Endothelial cell (in vitro differentiated cells): ENCODE measurements at regions not wholly inside any gene's neighbourhood (a gene's known extent, or its start where the extent isn't known, plus 50 kb on each side); places are given as distances from the start of the nearest gene placed in this dataset.

Experiments used
- DNase-seq: peaks from one replicate; pipeline ENCODE4 v3.0.0; 2021; ENCODE audit warnings: low spot score
- H3K27ac Mint-ChIP-seq: one replicate; pipeline ENCODE4 v1.8.0; 2021; ENCODE audit warnings: mixed read lengths, inconsistent platforms; ENCODE audit not compliant: unreplicated experiment
- H3K27me3 Mint-ChIP-seq: one replicate; pipeline ENCODE4 v1.8.0; 2021; ENCODE audit warnings: mild to moderate bottlenecking, moderate library complexity, mixed read lengths, inconsistent platforms; ENCODE audit not compliant: unreplicated experiment
- H3K36me3 Mint-ChIP-seq: one replicate; pipeline ENCODE4 v1.8.0; 2021; ENCODE audit warnings: mild to moderate bottlenecking, low read depth, mixed read lengths, inconsistent platforms; ENCODE audit not compliant: unreplicated experiment
- H3K4me1 Mint-ChIP-seq: one replicate; pipeline ENCODE4 v1.8.0; 2021; ENCODE audit warnings: mild to moderate bottlenecking, mixed read lengths, inconsistent platforms; ENCODE audit not compliant: unreplicated experiment
- H3K4me3 Mint-ChIP-seq: one replicate; pipeline ENCODE4 v1.8.0; 2021; ENCODE audit warnings: mild to moderate bottlenecking, mixed read lengths, inconsistent platforms; ENCODE audit not compliant: unreplicated experiment
- H3K9me3 Mint-ChIP-seq: one replicate; pipeline ENCODE4 v1.8.0; 2021; ENCODE audit warnings: mixed read lengths, inconsistent platforms; ENCODE audit not compliant: unreplicated experiment
- CTCF ChIP-seq: fragments of 200-600 bp; sonication (generic); IDR thresholded peaks from one replicate; pipeline ENCODE4 v1.5.0; 2021; ENCODE audit warnings: antibody characterized with exemption; ENCODE audit not compliant: unreplicated experiment

- Mint-ChIP-seq H3K9me3 (no peaks in the 10 kb centered on the region), H3K27me3 (no peaks in the 10 kb centered on the region), H3K4me1 (no peaks in the 10 kb centered on the region), H3K4me3 (no peak overlapping the region), H3K27ac (no peak overlapping the region), H3K36me3 (peaks cover 4% of the 10 kb centered on the region)
- no peak for DNase-seq
- TF ChIP-seq CTCF: no peak
Measured at GRCh38 chr7:112866424-112866823, 76.2 kb upstream of the TMEM168 start.

DNA sequence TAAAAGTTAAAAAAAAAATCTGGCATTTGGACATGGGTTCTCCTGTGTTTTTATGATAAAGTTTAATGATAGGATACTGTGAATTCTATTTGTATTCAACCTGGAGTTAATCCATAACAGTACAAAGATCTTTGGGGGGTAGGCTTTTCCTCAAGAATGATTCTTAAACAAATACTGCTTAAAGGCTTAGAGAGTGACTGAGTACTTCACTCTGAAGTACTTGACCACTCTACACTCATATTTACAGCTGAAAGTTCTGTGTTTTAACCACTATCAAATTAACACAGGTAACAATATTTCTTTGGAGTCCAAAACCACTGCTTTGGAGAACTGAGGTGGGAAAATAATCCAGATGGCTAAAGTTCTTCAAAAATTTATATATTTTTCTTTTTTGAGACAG, 74.2 kb upstream of the TMEM168 start:
- H3K27ac Mint-ChIP-seq: no peak overlapping the region
- no peaks in the 10 kb centered on the region for H3K4me1 Mint-ChIP-seq
- no peak for DNase-seq
- H3K4me3 Mint-ChIP-seq: no peak overlapping the region
- no peak for TF ChIP-seq CTCF
- H3K36me3 Mint-ChIP-seq: peaks cover 4% of the 10 kb centered on the region
- H3K27me3 Mint-ChIP-seq: no peaks in the 10 kb centered on the region
- H3K9me3 Mint-ChIP-seq: no peaks in the 10 kb centered on the region

DNA sequence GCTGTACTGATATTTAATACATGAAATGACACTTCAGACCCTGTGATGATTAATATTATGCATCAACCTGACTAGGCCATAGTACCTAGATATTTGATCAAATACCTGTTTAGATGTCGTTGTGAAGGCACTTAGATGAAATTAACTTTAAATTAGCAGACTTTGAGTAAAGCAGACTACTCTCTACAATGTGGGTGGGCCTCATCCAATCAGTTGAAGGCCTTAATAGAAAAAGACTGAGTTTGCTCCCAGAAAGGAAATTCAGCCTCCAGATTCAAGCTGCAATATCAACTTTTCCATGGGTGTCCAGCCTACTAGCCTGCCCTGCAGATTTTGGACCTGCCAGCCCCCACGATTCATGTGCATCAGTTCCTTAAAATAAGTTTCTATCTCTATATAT, 68.6 kb upstream of the TMEM168 start:
- DNase-seq: no peak
- TF ChIP-seq CTCF: no peak
- no peaks in the 10 kb centered on the region for H3K4me1 Mint-ChIP-seq
- no peaks in the 10 kb centered on the region for H3K9me3 Mint-ChIP-seq
- H3K27me3 Mint-ChIP-seq: no peaks in the 10 kb centered on the region
- no peak overlapping the region for H3K27ac Mint-ChIP-seq
- no peaks in the 10 kb centered on the region for H3K36me3 Mint-ChIP-seq
- H3K4me3 Mint-ChIP-seq: no peak overlapping the region

GRCh38 chr7:112855227-112855626, 65.0 kb upstream of the TMEM168 start:
- no peak for DNase-seq
- Mint-ChIP-seq H3K36me3 (peaks cover 4% of the 10 kb centered on the region), H3K4me1 (no peaks in the 10 kb centered on the region), H3K4me3 (no peak overlapping the region), H3K9me3 (no peaks in the 10 kb centered on the region), H3K27me3 (no peaks in the 10 kb centered on the region), H3K27ac (no peak overlapping the region)
- TF ChIP-seq CTCF: no peak

DNA sequence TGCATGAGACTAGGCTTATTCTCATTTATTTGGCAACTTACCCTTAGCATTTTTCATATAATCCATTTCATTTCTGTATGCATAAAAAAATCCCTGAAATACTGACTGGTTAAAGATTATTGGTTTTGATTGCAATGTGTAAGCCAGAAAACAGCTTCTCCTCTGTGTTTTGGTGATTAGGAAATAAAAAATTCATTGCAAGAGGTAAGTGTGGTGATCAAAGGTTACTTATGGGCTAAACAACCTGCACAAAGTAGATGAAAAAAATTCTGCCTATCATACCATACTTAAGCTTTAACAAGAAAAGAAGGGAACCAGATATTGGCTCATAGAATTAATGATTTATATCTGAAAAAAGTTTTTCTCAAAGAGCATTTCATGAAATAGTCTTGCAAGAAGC, 64.0 kb upstream of the TMEM168 start:
- no peak for TF ChIP-seq CTCF
- Mint-ChIP-seq H3K4me3 (no peak overlapping the region), H3K9me3 (no peaks in the 10 kb centered on the region), H3K27me3 (no peaks in the 10 kb centered on the region), H3K4me1 (no peaks in the 10 kb centered on the region), H3K36me3 (peaks cover 4% of the 10 kb centered on the region), H3K27ac (no peak overlapping the region)
- DNase-seq: no peak
